Epithelial cell of proximal tubule (primary cell): ENCODE measurements at regions not wholly inside any gene's neighbourhood (a gene's known extent, or its start where the extent isn't known, plus 50 kb on each side); places are given as distances from the start of the nearest gene placed in this dataset.

Source experiments
- DNase-seq: peaks from one replicate; pipeline ENCODE4 v3.0.0-alpha.2; 2011; ENCODE audit warnings: low read depth
- H3K4me3 ChIP-seq: 2 replicates; pipeline ENCODE4 v1.5.1; 2011; ENCODE audit warnings: low read depth, mild to moderate bottlenecking, low read length
- TF ChIP-seq, protein P1 (sequence below): conservative IDR thresholded peaks from 2 replicates; pipeline ENCODE4 v1.5.1; 2012; ENCODE audit warnings: low read depth, mild to moderate bottlenecking, low read length

DNA sequence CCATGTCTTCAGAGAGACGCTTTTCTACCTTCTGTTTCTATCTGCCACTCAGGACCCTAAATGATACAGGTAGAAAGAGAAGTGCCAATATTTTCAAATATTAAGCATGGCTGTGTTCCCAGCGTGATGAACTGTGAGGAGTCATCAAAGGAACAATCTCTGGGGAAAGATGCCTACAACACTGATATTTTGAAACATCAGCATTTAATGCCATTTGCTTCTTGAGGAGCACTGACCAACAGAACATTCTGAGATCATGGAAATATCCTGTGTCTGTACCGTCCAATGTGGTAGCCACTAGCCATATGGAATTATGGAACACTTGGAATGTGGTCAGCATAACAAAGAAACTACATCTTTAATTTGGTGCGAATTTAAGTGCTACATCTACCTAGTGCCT, 117.9 kb upstream of the COL6A5 start:
- no peak overlapping the region for H3K4me3 ChIP-seq
- DNase-seq: no peak
- TF ChIP-seq, protein P1, sequence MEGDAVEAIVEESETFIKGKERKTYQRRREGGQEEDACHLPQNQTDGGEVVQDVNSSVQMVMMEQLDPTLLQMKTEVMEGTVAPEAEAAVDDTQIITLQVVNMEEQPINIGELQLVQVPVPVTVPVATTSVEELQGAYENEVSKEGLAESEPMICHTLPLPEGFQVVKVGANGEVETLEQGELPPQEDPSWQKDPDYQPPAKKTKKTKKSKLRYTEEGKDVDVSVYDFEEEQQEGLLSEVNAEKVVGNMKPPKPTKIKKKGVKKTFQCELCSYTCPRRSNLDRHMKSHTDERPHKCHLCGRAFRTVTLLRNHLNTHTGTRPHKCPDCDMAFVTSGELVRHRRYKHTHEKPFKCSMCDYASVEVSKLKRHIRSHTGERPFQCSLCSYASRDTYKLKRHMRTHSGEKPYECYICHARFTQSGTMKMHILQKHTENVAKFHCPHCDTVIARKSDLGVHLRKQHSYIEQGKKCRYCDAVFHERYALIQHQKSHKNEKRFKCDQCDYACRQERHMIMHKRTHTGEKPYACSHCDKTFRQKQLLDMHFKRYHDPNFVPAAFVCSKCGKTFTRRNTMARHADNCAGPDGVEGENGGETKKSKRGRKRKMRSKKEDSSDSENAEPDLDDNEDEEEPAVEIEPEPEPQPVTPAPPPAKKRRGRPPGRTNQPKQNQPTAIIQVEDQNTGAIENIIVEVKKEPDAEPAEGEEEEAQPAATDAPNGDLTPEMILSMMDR: no peak

DNA sequence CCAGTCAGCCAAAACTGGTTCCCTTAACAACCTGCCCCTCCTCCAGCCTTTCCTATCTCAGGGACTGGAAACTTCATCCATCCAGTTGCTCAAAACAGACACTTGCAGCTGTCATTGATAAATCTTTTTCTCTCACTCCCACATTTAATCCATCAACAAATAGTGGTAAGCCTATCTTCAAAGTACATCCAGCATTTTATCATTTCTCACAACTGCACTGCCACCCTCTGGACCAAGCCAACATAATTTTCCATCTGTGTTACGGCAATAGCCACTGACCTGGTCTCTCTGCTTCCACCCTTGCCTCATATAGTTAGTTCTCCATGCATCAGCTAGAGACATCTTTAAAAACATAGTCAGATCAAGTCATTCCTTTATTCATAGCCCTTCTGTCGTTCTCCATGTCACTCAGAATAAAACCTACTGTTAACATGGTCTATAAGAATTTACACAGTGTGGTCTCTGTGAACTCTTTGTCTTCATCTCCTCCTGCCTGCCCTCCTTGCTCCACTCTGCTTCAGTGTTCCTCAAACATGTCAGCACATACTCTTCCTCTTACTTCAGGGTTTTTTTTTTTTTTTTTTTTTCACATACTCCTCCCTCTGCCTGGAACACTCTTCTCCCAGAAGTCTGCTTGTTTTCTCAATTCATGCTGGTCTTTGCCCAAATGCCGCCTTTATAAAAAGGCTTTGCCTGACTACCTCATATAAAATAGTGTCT, 102.5 kb upstream of the COL6A5 start:
- H3K4me3 ChIP-seq: no peak overlapping the region
- DNase-seq: no peak
- TF ChIP-seq, protein P1: peak; percentile 35

DNA sequence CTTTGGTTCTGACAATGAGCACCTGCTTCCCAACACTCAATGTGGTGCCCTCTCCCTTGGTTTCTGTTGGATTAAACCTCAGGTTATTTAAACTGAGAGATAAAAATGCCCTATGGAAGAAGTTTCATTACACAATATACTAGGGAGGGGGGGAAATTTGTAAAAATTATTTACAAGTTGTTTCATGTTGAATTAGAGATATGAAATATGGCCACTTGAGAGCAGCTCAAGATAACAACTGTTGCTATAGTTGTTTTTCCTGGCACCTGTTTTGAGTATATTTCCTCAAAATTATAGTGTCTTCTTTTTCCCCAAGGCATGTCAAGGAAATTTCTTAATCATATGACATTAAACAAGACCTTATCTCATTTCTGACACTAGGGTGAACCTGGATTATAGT, 101.7 kb upstream of the COL6A5 start:
- TF ChIP-seq, protein P1: no peak
- H3K4me3 ChIP-seq: no peak overlapping the region
- DNase-seq: no peak

DNA sequence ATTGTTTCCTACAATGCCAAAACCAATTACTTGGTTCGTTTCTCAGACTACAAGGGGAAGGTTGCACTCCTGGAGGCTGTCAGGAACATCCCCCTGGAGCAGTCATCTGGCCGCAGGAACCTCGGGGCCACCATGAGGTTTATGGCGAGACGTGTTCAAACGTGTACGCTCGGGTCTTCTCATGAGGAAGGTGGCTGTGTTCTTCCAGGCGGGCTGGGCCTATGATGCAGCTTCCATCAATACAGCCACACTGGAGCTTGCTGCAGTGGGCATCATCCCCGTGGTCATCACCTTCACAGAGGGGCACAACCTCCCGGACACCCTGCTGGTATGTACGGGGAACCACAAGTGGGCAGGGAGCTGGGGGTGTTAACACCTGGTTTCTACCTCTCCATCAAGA, 94.5 kb upstream of the COL6A5 start:
- DNase-seq: no peak
- H3K4me3 ChIP-seq: no peak overlapping the region

DNA sequence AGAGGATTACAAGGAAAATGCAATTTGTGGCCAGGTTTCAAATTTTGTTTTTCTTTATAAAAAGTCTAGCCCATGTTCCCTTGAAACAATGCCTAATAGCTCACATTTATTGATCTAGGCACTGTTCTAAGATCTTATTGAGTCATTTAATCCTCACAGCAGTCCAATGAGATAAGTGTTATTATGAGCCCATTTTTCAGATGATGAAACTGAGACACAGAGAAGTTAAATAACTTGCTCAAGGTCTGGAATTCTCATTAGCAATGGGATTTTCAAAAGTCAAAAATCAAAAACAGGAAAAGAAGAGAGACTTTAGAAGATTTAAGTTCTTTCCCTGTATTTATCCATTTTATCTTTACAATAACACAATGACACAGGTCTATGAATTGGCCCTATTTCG, 90.0 kb upstream of the COL6A5 start:
- TF ChIP-seq, protein P1: no peak
- no peak overlapping the region for H3K4me3 ChIP-seq
- no peak for DNase-seq

More for the DNA sequence above, 94.5 kb upstream of the COL6A5 start:
- TF ChIP-seq, protein P1: no peak

DNA sequence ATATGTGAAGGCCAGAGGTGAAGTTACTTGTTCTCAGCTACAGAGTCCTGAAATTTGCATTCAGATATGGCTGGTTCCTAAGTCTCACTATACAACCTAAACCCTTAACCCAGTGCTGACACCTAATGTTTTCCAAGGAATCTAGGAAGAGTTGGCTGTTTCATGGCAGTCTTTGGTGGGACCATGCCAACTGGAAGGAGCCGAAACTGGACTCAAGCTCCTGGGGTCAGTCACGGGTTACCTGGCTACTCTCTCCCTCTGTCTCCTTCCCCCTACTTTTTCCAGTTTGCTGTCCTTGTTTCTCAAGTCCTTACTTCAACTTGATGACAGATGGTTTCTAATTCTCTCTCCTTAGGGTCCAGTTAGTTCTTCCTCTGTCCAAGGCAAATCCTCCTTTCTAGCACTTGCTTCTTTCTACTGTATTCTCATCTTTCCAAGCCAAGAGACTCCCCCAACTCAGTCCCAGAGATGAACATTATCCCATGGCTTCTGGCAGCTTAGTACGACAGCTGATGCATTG, 88.6 kb upstream of the COL6A5 start:
- no peak overlapping the region for H3K4me3 ChIP-seq
- TF ChIP-seq, protein P1: no peak
- no peak for DNase-seq

DNA sequence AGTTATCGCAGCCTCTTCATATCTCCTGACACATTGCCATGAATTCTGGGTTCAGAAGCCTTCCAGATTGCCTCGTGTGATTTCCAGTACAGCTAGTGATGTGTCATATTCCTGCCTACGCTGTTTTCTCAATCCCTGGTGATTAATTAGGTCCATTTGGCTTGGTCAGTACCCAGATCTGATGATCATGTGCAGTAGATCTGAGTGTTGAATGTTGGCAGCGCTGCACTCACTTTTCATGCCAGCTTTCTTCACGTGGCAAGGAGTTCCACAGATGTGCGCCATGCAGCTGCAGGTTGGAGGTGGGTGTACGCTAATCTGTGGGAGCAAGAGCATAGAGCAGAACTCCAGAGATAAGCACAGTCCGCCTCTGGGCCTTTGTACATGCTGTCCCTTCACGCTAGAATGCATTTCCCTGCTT, 86.9 kb upstream of the COL6A5 start:
- no peak overlapping the region for H3K4me3 ChIP-seq
- DNase-seq: no peak
- TF ChIP-seq, protein P1: no peak
